ENCODE measurements at regions not wholly inside any gene's neighbourhood (a gene's known extent, or its start where the extent isn't known, plus 50 kb on each side); places are given as distances from the start of the nearest gene placed in this dataset.

- H3K27ac ChIP-seq (ENCODE audit: low read depth, low read length) = no peak overlapping the region
- H3K27me3 ChIP-seq (ENCODE audit: insufficient read depth, low read length, poor library complexity) = no peaks in the 10 kb centered on the region
- H3K4ac ChIP-seq (ENCODE audit: low read depth, low read length) = no peak overlapping the region
- no peaks in the 10 kb centered on the region for H3K79me1 ChIP-seq (ENCODE audit: low read length)
- H3K23ac ChIP-seq (ENCODE audit: low read length) = no peak overlapping the region
- H2BK120ac ChIP-seq (ENCODE audit: low read depth, low read length) = no peak overlapping the region
- H3K36me3 ChIP-seq (ENCODE audit: control insufficient read depth, insufficient read depth, low read length) = no peaks in the 10 kb centered on the region
- no peak overlapping the region for H2BK15ac ChIP-seq (replicated peaks; ENCODE audit: low read depth)
- no peak overlapping the region for H4K8ac ChIP-seq (ENCODE audit: low read depth, low read length)
- no peak overlapping the region for H3K4me3 ChIP-seq (ENCODE audit: low read length)
- H3K9ac ChIP-seq (ENCODE audit: low read length) = no peak overlapping the region
- no peak overlapping the region for H3K4me2 ChIP-seq (ENCODE audit: low read length)
- H3K18ac ChIP-seq (ENCODE audit: low read length) = no peak overlapping the region
- no peaks in the 10 kb centered on the region for H3K79me2 ChIP-seq (ENCODE audit: control insufficient read depth, insufficient read depth, low read length)
- H2AK5ac ChIP-seq (ENCODE audit: low read length) = no peak overlapping the region
- no peak overlapping the region for H2BK5ac ChIP-seq (ENCODE audit: low read length)
- no peak overlapping the region for H4K5ac ChIP-seq (ENCODE audit: low read length)
- no peak overlapping the region for H3K56ac ChIP-seq (ENCODE audit: low read length)
- DNase-seq = no peak
- no peaks in the 10 kb centered on the region for H3K4me1 ChIP-seq (ENCODE audit: control insufficient read depth, low read depth, low read length)
Observed at GRCh38 chr2:198703281-198703680, 754.5 kb downstream of the SATB2 start.

GRCh38 chr2:198702796-198703195, 754.9 kb downstream of the SATB2 start:
- Histone ChIP-seq H3K4ac (ENCODE audit: low read depth, low read length) (no peak overlapping the region), H2BK5ac (ENCODE audit: low read length) (no peak overlapping the region), H3K4me3 (ENCODE audit: low read length) (no peak overlapping the region), H3K27ac (ENCODE audit: low read depth, low read length) (no peak overlapping the region), H3K27me3 (ENCODE audit: insufficient read depth, low read length, poor library complexity) (no peaks in the 10 kb centered on the region), H2BK15ac (replicated peaks; ENCODE audit: low read depth) (no peak overlapping the region), H2BK120ac (ENCODE audit: low read depth, low read length) (no peak overlapping the region), H3K9ac (ENCODE audit: low read length) (no peak overlapping the region), H4K8ac (ENCODE audit: low read depth, low read length) (no peak overlapping the region), H3K36me3 (ENCODE audit: control insufficient read depth, insufficient read depth, low read length) (no peaks in the 10 kb centered on the region), H3K56ac (ENCODE audit: low read length) (no peak overlapping the region), H3K79me1 (ENCODE audit: low read length) (no peaks in the 10 kb centered on the region), H3K18ac (ENCODE audit: low read length) (no peak overlapping the region), H4K5ac (ENCODE audit: low read length) (no peak overlapping the region), H3K23ac (ENCODE audit: low read length) (no peak overlapping the region), H3K79me2 (ENCODE audit: control insufficient read depth, insufficient read depth, low read length) (no peaks in the 10 kb centered on the region), H2AK5ac (ENCODE audit: low read length) (no peak overlapping the region), H3K4me2 (ENCODE audit: low read length) (no peak overlapping the region), H3K4me1 (ENCODE audit: control insufficient read depth, low read depth, low read length) (no peaks in the 10 kb centered on the region)
- no peak for DNase-seq

GRCh38 chr2:198701481-198701880, 756.3 kb downstream of the SATB2 start:
- DNase-seq = no peak
- no peak overlapping the region for H3K23ac ChIP-seq (ENCODE audit: low read length)
- H3K4ac ChIP-seq (ENCODE audit: low read depth, low read length) = no peak overlapping the region
- no peak overlapping the region for H3K4me3 ChIP-seq (ENCODE audit: low read length)
- H3K79me1 ChIP-seq (ENCODE audit: low read length) = no peaks in the 10 kb centered on the region
- H3K79me2 ChIP-seq (ENCODE audit: control insufficient read depth, insufficient read depth, low read length) = no peaks in the 10 kb centered on the region
- no peaks in the 10 kb centered on the region for H3K36me3 ChIP-seq (ENCODE audit: control insufficient read depth, insufficient read depth, low read length)
- no peak overlapping the region for H2BK15ac ChIP-seq (replicated peaks; ENCODE audit: low read depth)
- H3K18ac ChIP-seq (ENCODE audit: low read length) = no peak overlapping the region
- no peak overlapping the region for H2BK120ac ChIP-seq (ENCODE audit: low read depth, low read length)
- no peak overlapping the region for H3K56ac ChIP-seq (ENCODE audit: low read length)
- WGBS (ENCODE audit: extremely low coverage, insufficient coverage, low lambda C conversion rate) = no CpG with 5 or more reads among the region's 1 CpG
- no peak overlapping the region for H4K5ac ChIP-seq (ENCODE audit: low read length)
- no peak overlapping the region for H2AK5ac ChIP-seq (ENCODE audit: low read length)
- H3K27ac ChIP-seq (ENCODE audit: low read depth, low read length) = no peak overlapping the region
- no peak overlapping the region for H3K4me2 ChIP-seq (ENCODE audit: low read length)
- no peak overlapping the region for H3K9ac ChIP-seq (ENCODE audit: low read length)
- H3K4me1 ChIP-seq (ENCODE audit: control insufficient read depth, low read depth, low read length) = no peaks in the 10 kb centered on the region
- no peak overlapping the region for H4K8ac ChIP-seq (ENCODE audit: low read depth, low read length)
- no peaks in the 10 kb centered on the region for H3K27me3 ChIP-seq (ENCODE audit: insufficient read depth, low read length, poor library complexity)
- H2BK5ac ChIP-seq (ENCODE audit: low read length) = no peak overlapping the region

- H3K4me1 ChIP-seq (ENCODE audit: control insufficient read depth, low read depth, low read length) = no peaks in the 10 kb centered on the region
- no CpG with 5 or more reads among the region's 1 CpG for WGBS (ENCODE audit: extremely low coverage, insufficient coverage, low lambda C conversion rate)
- no peak overlapping the region for H3K4ac ChIP-seq (ENCODE audit: low read depth, low read length)
- no peak overlapping the region for H3K4me2 ChIP-seq (ENCODE audit: low read length)
- H3K56ac ChIP-seq (ENCODE audit: low read length) = no peak overlapping the region
- H3K4me3 ChIP-seq (ENCODE audit: low read length) = no peak overlapping the region
- H2BK15ac ChIP-seq (replicated peaks; ENCODE audit: low read depth) = no peak overlapping the region
- H3K79me1 ChIP-seq (ENCODE audit: low read length) = no peaks in the 10 kb centered on the region
- H3K23ac ChIP-seq (ENCODE audit: low read length) = no peak overlapping the region
- no peak overlapping the region for H2AK5ac ChIP-seq (ENCODE audit: low read length)
- no peak overlapping the region for H3K9ac ChIP-seq (ENCODE audit: low read length)
- H2BK120ac ChIP-seq (ENCODE audit: low read depth, low read length) = no peak overlapping the region
- no peak for DNase-seq
- H3K36me3 ChIP-seq (ENCODE audit: control insufficient read depth, insufficient read depth, low read length) = no peaks in the 10 kb centered on the region
- H4K8ac ChIP-seq (ENCODE audit: low read depth, low read length) = no peak overlapping the region
- no peaks in the 10 kb centered on the region for H3K79me2 ChIP-seq (ENCODE audit: control insufficient read depth, insufficient read depth, low read length)
- H3K18ac ChIP-seq (ENCODE audit: low read length) = no peak overlapping the region
- no peaks in the 10 kb centered on the region for H3K27me3 ChIP-seq (ENCODE audit: insufficient read depth, low read length, poor library complexity)
- no peak overlapping the region for H2BK5ac ChIP-seq (ENCODE audit: low read length)
- H3K27ac ChIP-seq (ENCODE audit: low read depth, low read length) = no peak overlapping the region
- H4K5ac ChIP-seq (ENCODE audit: low read length) = no peak overlapping the region
Observed at GRCh38 chr2:198700319-198700718, 757.4 kb downstream of the SATB2 start.

GRCh38 chr2:198698230-198698629, 759.5 kb downstream of the SATB2 start:
- no peak overlapping the region for H2BK120ac ChIP-seq (ENCODE audit: low read depth, low read length)
- no peak overlapping the region for H3K27ac ChIP-seq (ENCODE audit: low read depth, low read length)
- no peak overlapping the region for H3K9ac ChIP-seq (ENCODE audit: low read length)
- H4K8ac ChIP-seq (ENCODE audit: low read depth, low read length) = no peak overlapping the region
- no peak overlapping the region for H3K4ac ChIP-seq (ENCODE audit: low read depth, low read length)
- no peak overlapping the region for H4K5ac ChIP-seq (ENCODE audit: low read length)
- H2BK15ac ChIP-seq (replicated peaks; ENCODE audit: low read depth) = no peak overlapping the region
- no peak overlapping the region for H3K4me3 ChIP-seq (ENCODE audit: low read length)
- no peaks in the 10 kb centered on the region for H3K27me3 ChIP-seq (ENCODE audit: insufficient read depth, low read length, poor library complexity)
- no peak overlapping the region for H3K23ac ChIP-seq (ENCODE audit: low read length)
- no peak overlapping the region for H3K4me2 ChIP-seq (ENCODE audit: low read length)
- no peaks in the 10 kb centered on the region for H3K79me2 ChIP-seq (ENCODE audit: control insufficient read depth, insufficient read depth, low read length)
- H3K36me3 ChIP-seq (ENCODE audit: control insufficient read depth, insufficient read depth, low read length) = no peaks in the 10 kb centered on the region
- no peak for DNase-seq
- no peaks in the 10 kb centered on the region for H3K79me1 ChIP-seq (ENCODE audit: low read length)
- no peak overlapping the region for H2BK5ac ChIP-seq (ENCODE audit: low read length)
- no peaks in the 10 kb centered on the region for H3K4me1 ChIP-seq (ENCODE audit: control insufficient read depth, low read depth, low read length)
- no peak overlapping the region for H3K56ac ChIP-seq (ENCODE audit: low read length)
- H2AK5ac ChIP-seq (ENCODE audit: low read length) = no peak overlapping the region
- H3K18ac ChIP-seq (ENCODE audit: low read length) = no peak overlapping the region

- H2BK15ac ChIP-seq (replicated peaks; ENCODE audit: low read depth) = no peak overlapping the region
- no peak overlapping the region for H3K4me3 ChIP-seq (ENCODE audit: low read length)
- H4K8ac ChIP-seq (ENCODE audit: low read depth, low read length) = no peak overlapping the region
- H3K9ac ChIP-seq (ENCODE audit: low read length) = no peak overlapping the region
- H3K4ac ChIP-seq (ENCODE audit: low read depth, low read length) = no peak overlapping the region
- no peak overlapping the region for H2BK5ac ChIP-seq (ENCODE audit: low read length)
- H2BK120ac ChIP-seq (ENCODE audit: low read depth, low read length) = no peak overlapping the region
- H3K23ac ChIP-seq (ENCODE audit: low read length) = no peak overlapping the region
- no peaks in the 10 kb centered on the region for H3K27me3 ChIP-seq (ENCODE audit: insufficient read depth, low read length, poor library complexity)
- no peaks in the 10 kb centered on the region for H3K79me2 ChIP-seq (ENCODE audit: control insufficient read depth, insufficient read depth, low read length)
- H3K36me3 ChIP-seq (ENCODE audit: control insufficient read depth, insufficient read depth, low read length) = no peaks in the 10 kb centered on the region
- H3K56ac ChIP-seq (ENCODE audit: low read length) = no peak overlapping the region
- no peak for DNase-seq
- no peaks in the 10 kb centered on the region for H3K4me1 ChIP-seq (ENCODE audit: control insufficient read depth, low read depth, low read length)
- H3K79me1 ChIP-seq (ENCODE audit: low read length) = no peaks in the 10 kb centered on the region
- H4K5ac ChIP-seq (ENCODE audit: low read length) = no peak overlapping the region
- H2AK5ac ChIP-seq (ENCODE audit: low read length) = no peak overlapping the region
- no peak overlapping the region for H3K4me2 ChIP-seq (ENCODE audit: low read length)
- no peak overlapping the region for H3K18ac ChIP-seq (ENCODE audit: low read length)
- H3K27ac ChIP-seq (ENCODE audit: low read depth, low read length) = no peak overlapping the region
Observed at GRCh38 chr2:198697794-198698193, 759.9 kb downstream of the SATB2 start.
